ENCODE measurements at regions not wholly inside any gene's neighbourhood (a gene's known extent, or its start where the extent isn't known, plus 50 kb on each side); places are given as distances from the start of the nearest gene placed in this dataset.

GRCh38 chr2:237030382-237030781, 55.3 kb upstream of the COPS8 start:
- no peak for DNase-seq (ENCODE audit: low spot score)

GRCh38 chr2:237033536-237034060, 52.1 kb upstream of the COPS8 start:
- no peak for DNase-seq (ENCODE audit: low spot score)

- no peak for DNase-seq (ENCODE audit: low spot score)
Measured at GRCh38 chr2:237035781-237036475, 49.8 kb upstream of the COPS8 start.
